Liver (tissue), 3 donors: ENCODE measurements at regions not wholly inside any gene's neighbourhood (a gene's known extent, or its start where the extent isn't known, plus 50 kb on each side); places are given as distances from the start of the nearest gene placed in this dataset.

Experiments used
- ATF3 ChIP-seq: IDR thresholded peaks from 2 replicates; pipeline ENCODE4 v1.6.1; 2016; ENCODE audit warnings: antibody characterized with exemption
- CTCF ChIP-seq: fragments of 150-350 bp; IDR thresholded peaks from 2 replicates; pipeline ENCODE4 v1.5.1; 2017; ENCODE audit warnings: improper control_type of control experiment, low read depth, low read length; ENCODE audit not compliant: missing input control
- FOXA2 ChIP-seq: IDR thresholded peaks from 2 replicates; pipeline ENCODE4 v1.6.1; 2016; ENCODE audit warnings: antibody characterized with exemption
- HNF4A ChIP-seq, 2 donors: conservative IDR thresholded peaks; 2 replicates each; pipeline ENCODE4 v1.6.1; 2016; ENCODE audit warnings: antibody characterized with exemption in 2 of 2, mild to moderate bottlenecking in 2 of 2
- JUND ChIP-seq, 2 donors: IDR thresholded peaks; 2 replicates each; pipeline ENCODE4 v1.6.1; 2016; ENCODE audit warnings: antibody characterized with exemption in 2 of 2
- REST ChIP-seq: IDR thresholded peaks from 2 replicates; pipeline ENCODE4 v1.6.1; 2016; ENCODE audit warnings: antibody characterized with exemption, mild to moderate bottlenecking
- RXRA ChIP-seq, 2 donors: IDR thresholded peaks; 2 replicates each; pipeline ENCODE4 v1.6.1; 2017 to 2018; ENCODE audit warnings: antibody characterized with exemption in 2 of 2, mild to moderate bottlenecking in 1 of 2
- TAF1 ChIP-seq: conservative IDR thresholded peaks from 2 replicates; pipeline ENCODE4 v1.6.1; 2016; ENCODE audit warnings: antibody characterized with exemption, mild to moderate bottlenecking
- YY1 ChIP-seq: IDR thresholded peaks from 2 replicates; pipeline ENCODE4 v1.6.1; 2016; ENCODE audit warnings: antibody characterized with exemption, mild to moderate bottlenecking
- donor health status: healthy.
- donor health status: healthy.

DNA sequence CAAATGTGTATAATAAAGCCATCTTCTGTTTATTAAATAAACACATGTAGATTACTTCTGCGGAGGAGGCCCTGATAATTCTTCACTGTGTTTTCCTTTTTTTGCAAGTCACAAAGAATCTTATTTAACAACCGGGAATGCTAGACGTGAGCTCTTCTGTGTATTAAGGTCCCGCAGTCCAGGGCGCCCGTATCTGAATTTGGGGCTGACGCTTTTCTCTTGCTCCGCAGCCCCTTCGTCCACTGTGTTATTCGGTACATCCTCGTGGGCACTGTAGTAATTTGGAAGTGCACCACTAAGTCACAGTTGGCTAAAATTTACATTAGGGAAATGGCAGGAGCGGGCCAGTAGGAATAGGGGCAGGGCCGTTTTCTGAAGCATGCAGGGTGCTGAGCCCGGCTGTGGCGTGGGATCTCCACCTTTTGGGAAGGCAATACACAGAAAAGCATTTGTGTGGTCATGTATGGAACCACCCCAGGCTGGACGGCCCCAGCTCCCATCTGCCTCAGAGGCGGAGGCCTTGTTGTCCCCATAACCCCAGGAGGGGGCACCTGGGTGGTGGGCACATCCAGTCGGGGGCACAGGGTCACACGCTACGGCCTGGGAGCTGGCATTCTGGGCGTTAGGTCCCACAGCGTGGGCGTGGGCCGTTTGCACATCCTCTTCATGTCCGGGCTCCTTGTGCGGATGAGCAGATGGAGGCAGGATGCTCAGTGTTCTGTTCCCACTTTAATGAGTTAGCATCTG is 258.7 kb upstream of the IRX4 start:
- TF ChIP-seq CTCF (no peak), REST (no peak), HNF4A (conservative IDR thresholded peaks at IDR 0.05) (no peak), YY1 (no peak), ATF3 (no peak), FOXA2 (no peak), TAF1 (no peak), RXRA (IDR thresholded peaks at IDR 0.05) (no peak), JUND (IDR thresholded peaks at IDR 0.05) (no peak)
